BLaER1 (cell line): ENCODE measurements at regions not wholly inside any gene's neighbourhood (a gene's known extent, or its start where the extent isn't known, plus 50 kb on each side); places are given as distances from the start of the nearest gene placed in this dataset.
"Not testable (repeated sequence)": the region's sequence is repeated elsewhere in the genome, so short reads cannot be mapped to it uniquely, and the experiment has no call there.

ENCODE experiments used
- H3K27ac ChIP-seq: shearing (Covaris generic); formaldehyde crosslinking; 2 replicates; pipeline ENCODE4 v1.8.1; 2022
- H3K27me3 ChIP-seq: shearing (Covaris generic); formaldehyde crosslinking; 2 replicates; pipeline ENCODE4 v1.8.1; 2022
- H3K36me3 ChIP-seq: shearing (Covaris generic); formaldehyde crosslinking; 2 replicates; pipeline ENCODE4 v1.8.1; 2022
- H3K4me1 ChIP-seq: shearing (Covaris generic); formaldehyde crosslinking; 2 replicates; pipeline ENCODE4 v1.8.1; 2022
- H3K4me2 ChIP-seq: shearing (Covaris generic); formaldehyde crosslinking; 2 replicates; pipeline ENCODE4 v1.8.1; 2022
- H3K4me3 ChIP-seq: shearing (Covaris generic); formaldehyde crosslinking; 2 replicates; pipeline ENCODE4 v1.8.1; 2022
- H3K9ac ChIP-seq: shearing (Covaris generic); formaldehyde crosslinking; 2 replicates; pipeline ENCODE4 v1.8.1; 2022
- H3K9me3 ChIP-seq: shearing (Covaris generic); formaldehyde crosslinking; 2 replicates; pipeline ENCODE4 v1.8.1; 2022
- H4K20me1 ChIP-seq: shearing (Covaris generic); formaldehyde crosslinking; 2 replicates; pipeline ENCODE4 v1.8.1; 2022
- Cebpa-rat ChIP-seq: shearing (Covaris generic); IDR thresholded peaks from 2 replicates; pipeline ENCODE4 v1.8.1; 2022

GRCh38 chr3:144820726-144821125 lies 849.1 kb downstream of the DIPK2A start:
- H3K9ac ChIP-seq = no peak overlapping the region

GRCh38 chr3:144821583-144821982 lies 850.0 kb downstream of the DIPK2A start:
- H3K9me3 ChIP-seq = no peaks in the 10 kb centered on the region
- H3K27ac ChIP-seq = no peak overlapping the region
- no peak overlapping the region for H3K4me3 ChIP-seq
- H3K4me2 ChIP-seq = no peak overlapping the region
- no peaks in the 10 kb centered on the region for H4K20me1 ChIP-seq
- no peak overlapping the region for H3K9ac ChIP-seq
- H3K4me1 ChIP-seq = no peaks in the 10 kb centered on the region
- H3K36me3 ChIP-seq = no peaks in the 10 kb centered on the region
- TF ChIP-seq Cebpa-rat = no peak
- no peaks in the 10 kb centered on the region for H3K27me3 ChIP-seq

More at GRCh38 chr3:144820726-144821125, 849.1 kb downstream of the DIPK2A start:
- no peaks in the 10 kb centered on the region for H3K4me1 ChIP-seq
- no peaks in the 10 kb centered on the region for H3K9me3 ChIP-seq
- TF ChIP-seq Cebpa-rat = no peak
- H4K20me1 ChIP-seq = no peaks in the 10 kb centered on the region
- no peaks in the 10 kb centered on the region for H3K27me3 ChIP-seq
- H3K4me2 ChIP-seq = no peak overlapping the region
- H3K36me3 ChIP-seq = no peaks in the 10 kb centered on the region
- H3K27ac ChIP-seq = no peak overlapping the region
- H3K4me3 ChIP-seq = no peak overlapping the region

GRCh38 chr3:144822671-144823070 lies 851.0 kb downstream of the DIPK2A start:
- Histone ChIP-seq H3K9me3 (no peaks in the 10 kb centered on the region), H3K9ac (no peak overlapping the region), H3K4me1 (no peaks in the 10 kb centered on the region), H3K36me3 (no peaks in the 10 kb centered on the region), H4K20me1 (no peaks in the 10 kb centered on the region), H3K4me2 (no peak overlapping the region), H3K27me3 (no peaks in the 10 kb centered on the region), H3K4me3 (no peak overlapping the region), H3K27ac (no peak overlapping the region)
- no peak for TF ChIP-seq Cebpa-rat

GRCh38 chr3:144831955-144832716 lies 860.5 kb downstream of the DIPK2A start:
- H3K4me3 ChIP-seq = no peak overlapping the region
- H3K36me3 ChIP-seq = no peaks in the 10 kb centered on the region
- peaks cover 11% of the 10 kb centered on the region for H3K4me1 ChIP-seq
- H4K20me1 ChIP-seq = no peaks in the 10 kb centered on the region
- no peak for TF ChIP-seq Cebpa-rat
- peak overlapping the region; percentile 36 for H3K4me2 ChIP-seq
- H3K9me3 ChIP-seq = peaks cover 21% of the 10 kb centered on the region
- H3K9ac ChIP-seq = no peak overlapping the region
- no peak overlapping the region for H3K27ac ChIP-seq
- H3K27me3 ChIP-seq = no peaks in the 10 kb centered on the region

GRCh38 chr3:144839991-144840390 lies 868.4 kb downstream of the DIPK2A start:
- TF ChIP-seq Cebpa-rat = no peak
- no peak overlapping the region for H3K9ac ChIP-seq

GRCh38 chr3:144840866-144841265 lies 869.2 kb downstream of the DIPK2A start:
- no peaks in the 10 kb centered on the region for H4K20me1 ChIP-seq
- H3K27ac ChIP-seq = no peak overlapping the region
- TF ChIP-seq Cebpa-rat = no peak
- H3K9me3 ChIP-seq = peaks cover 24% of the 10 kb centered on the region
- H3K36me3 ChIP-seq = no peaks in the 10 kb centered on the region
- H3K4me3 ChIP-seq = no peak overlapping the region
- H3K27me3 ChIP-seq = no peaks in the 10 kb centered on the region
- H3K9ac ChIP-seq = no peak overlapping the region
- H3K4me1 ChIP-seq = no peaks in the 10 kb centered on the region
- no peak overlapping the region for H3K4me2 ChIP-seq

More at GRCh38 chr3:144839991-144840390, 868.4 kb downstream of the DIPK2A start:
- Histone ChIP-seq H3K27me3 (no peaks in the 10 kb centered on the region), H3K36me3 (no peaks in the 10 kb centered on the region), H4K20me1 (no peaks in the 10 kb centered on the region), H3K4me1 (no peaks in the 10 kb centered on the region), H3K4me2 (no peak overlapping the region), H3K9me3 (peaks cover 33% of the 10 kb centered on the region), H3K4me3 (no peak overlapping the region), H3K27ac (no peak overlapping the region)

GRCh38 chr3:144843099-144843498 lies 871.5 kb downstream of the DIPK2A start:
- TF ChIP-seq Cebpa-rat = no peak
- Histone ChIP-seq H3K27ac (no peak overlapping the region), H3K9ac (no peak overlapping the region), H4K20me1 (no peaks in the 10 kb centered on the region), H3K4me2 (no peak overlapping the region), H3K4me1 (no peaks in the 10 kb centered on the region), H3K36me3 (no peaks in the 10 kb centered on the region), H3K4me3 (no peak overlapping the region), H3K9me3 (peaks cover 23% of the 10 kb centered on the region), H3K27me3 (no peaks in the 10 kb centered on the region)

GRCh38 chr3:144852999-144853398 lies 881.4 kb downstream of the DIPK2A start:
- Histone ChIP-seq H3K9me3 (no peaks in the 10 kb centered on the region), H3K9ac (no peak overlapping the region), H3K27ac (no peak overlapping the region), H3K27me3 (no peaks in the 10 kb centered on the region), H3K4me2 (no peak overlapping the region), H3K4me3 (no peak overlapping the region), H4K20me1 (no peaks in the 10 kb centered on the region), H3K36me3 (no peaks in the 10 kb centered on the region), H3K4me1 (no peaks in the 10 kb centered on the region)
- TF ChIP-seq Cebpa-rat = no peak

- H3K4me3 ChIP-seq, H3K36me3 ChIP-seq, H3K27me3 ChIP-seq, H3K4me1 ChIP-seq, H4K20me1 ChIP-seq, H3K27ac ChIP-seq, H3K9me3 ChIP-seq, H3K4me2 ChIP-seq, H3K9ac ChIP-seq: not testable (repeated sequence)
Measured at GRCh38 chr3:144854020-144854419, 882.4 kb downstream of the DIPK2A start.

- Histone ChIP-seq H3K27ac (no peak overlapping the region), H3K4me1 (0 out of 2 replicates have a peak, but pooled peaks cover 4% of the 10 kb centered on the region), H4K20me1 (no peaks in the 10 kb centered on the region), H3K4me2 (no peak overlapping the region), H3K9me3 (no peaks in the 10 kb centered on the region), H3K36me3 (no peaks in the 10 kb centered on the region), H3K9ac (no peak overlapping the region), H3K4me3 (no peak overlapping the region), H3K27me3 (no peaks in the 10 kb centered on the region)
- TF ChIP-seq Cebpa-rat = no peak
Measured at GRCh38 chr3:144859161-144859560, 887.5 kb downstream of the DIPK2A start.

- TF ChIP-seq Cebpa-rat = no peak
- no peak overlapping the region for H3K4me3 ChIP-seq
Measured at GRCh38 chr3:144864646-144865045, 893.0 kb downstream of the DIPK2A start.

More at GRCh38 chr3:144864646-144865045, 893.0 kb downstream of the DIPK2A start:
- no peak overlapping the region for H3K9ac ChIP-seq
- H3K27ac ChIP-seq = no peak overlapping the region
- no peaks in the 10 kb centered on the region for H4K20me1 ChIP-seq
- H3K4me2 ChIP-seq = no peak overlapping the region
- no peaks in the 10 kb centered on the region for H3K27me3 ChIP-seq
- H3K4me1 ChIP-seq = peaks cover 7% of the 10 kb centered on the region; the same call in 1 of the 2 replicates
- no peaks in the 10 kb centered on the region for H3K9me3 ChIP-seq
- no peaks in the 10 kb centered on the region for H3K36me3 ChIP-seq
